ENCODE measurements at regions not wholly inside any gene's neighbourhood (a gene's known extent, or its start where the extent isn't known, plus 50 kb on each side); places are given as distances from the start of the nearest gene placed in this dataset.

- FAIRE-seq (no peak), DNase-seq (ENCODE audit: insufficient read length, low spot score) (no peak)
- TF ChIP-seq POU2F2 (IDR thresholded peaks at IDR 0.05; ENCODE audit: low read depth, low read length) (no peak), POLR2A (IDR thresholded peaks at IDR 0.05; ENCODE audit: low read depth, low read length) (no peak), POLR2AphosphoS5 (IDR thresholded peaks at IDR 0.05; ENCODE audit: low read depth, low read length) (no peak), PAX5 (IDR thresholded peaks at IDR 0.05; ENCODE audit: insufficient read depth, low read length, severe bottlenecking) (no peak), TAF1 (IDR thresholded peaks at IDR 0.05; ENCODE audit: low read depth, low read length) (no peak)
Measured at GRCh38 chr2:220014961-220015360, 387.5 kb downstream of the SLC4A3 start.

GRCh38 chr2:220015576-220015975, 388.1 kb downstream of the SLC4A3 start:
- TF ChIP-seq TAF1 (IDR thresholded peaks at IDR 0.05; ENCODE audit: low read depth, low read length): no peak
- TF ChIP-seq POLR2A (IDR thresholded peaks at IDR 0.05; ENCODE audit: low read depth, low read length): no peak
- TF ChIP-seq PAX5 (IDR thresholded peaks at IDR 0.05; ENCODE audit: insufficient read depth, low read length, severe bottlenecking): no peak
- no peak for TF ChIP-seq POU2F2 (IDR thresholded peaks at IDR 0.05; ENCODE audit: low read depth, low read length)
- no peak for TF ChIP-seq SPI1 (IDR thresholded peaks at IDR 0.05; ENCODE audit: low read depth, low read length)
- TF ChIP-seq POLR2AphosphoS5 (IDR thresholded peaks at IDR 0.05; ENCODE audit: low read depth, low read length): no peak
- peak; percentile 40 for FAIRE-seq
- DNase-seq (ENCODE audit: insufficient read length, low spot score): no peak

GRCh38 chr2:220025207-220025606, 397.8 kb downstream of the SLC4A3 start:
- DNase-seq (ENCODE audit: insufficient read length, low spot score): no peak
- TF ChIP-seq POLR2AphosphoS5 (IDR thresholded peaks at IDR 0.05; ENCODE audit: low read depth, low read length) (no peak), SPI1 (IDR thresholded peaks at IDR 0.05; ENCODE audit: low read depth, low read length) (no peak), POU2F2 (IDR thresholded peaks at IDR 0.05; ENCODE audit: low read depth, low read length) (no peak), PAX5 (IDR thresholded peaks at IDR 0.05; ENCODE audit: insufficient read depth, low read length, severe bottlenecking) (no peak), POLR2A (IDR thresholded peaks at IDR 0.05; ENCODE audit: low read depth, low read length) (no peak), TAF1 (IDR thresholded peaks at IDR 0.05; ENCODE audit: low read depth, low read length) (no peak)
- FAIRE-seq: no peak

- FAIRE-seq (no peak), DNase-seq (ENCODE audit: insufficient read length, low spot score) (no peak)
- no peak for TF ChIP-seq TAF1 (IDR thresholded peaks at IDR 0.05; ENCODE audit: low read depth, low read length)
- TF ChIP-seq POLR2A (IDR thresholded peaks at IDR 0.05; ENCODE audit: low read depth, low read length): no peak
- TF ChIP-seq PAX5 (IDR thresholded peaks at IDR 0.05; ENCODE audit: insufficient read depth, low read length, severe bottlenecking): no peak
- TF ChIP-seq SPI1 (IDR thresholded peaks at IDR 0.05; ENCODE audit: low read depth, low read length): no peak
- no peak for TF ChIP-seq POLR2AphosphoS5 (IDR thresholded peaks at IDR 0.05; ENCODE audit: low read depth, low read length)
- TF ChIP-seq POU2F2 (IDR thresholded peaks at IDR 0.05; ENCODE audit: low read depth, low read length): no peak
Measured at GRCh38 chr2:220029013-220029412, 401.6 kb downstream of the SLC4A3 start.

GRCh38 chr2:220033546-220033945, 406.1 kb downstream of the SLC4A3 start:
- no peak for TF ChIP-seq POLR2AphosphoS5 (IDR thresholded peaks at IDR 0.05; ENCODE audit: low read depth, low read length)
- TF ChIP-seq PAX5 (IDR thresholded peaks at IDR 0.05; ENCODE audit: insufficient read depth, low read length, severe bottlenecking): no peak
- TF ChIP-seq POLR2A (IDR thresholded peaks at IDR 0.05; ENCODE audit: low read depth, low read length): no peak
- no peak for TF ChIP-seq SPI1 (IDR thresholded peaks at IDR 0.05; ENCODE audit: low read depth, low read length)
- TF ChIP-seq POU2F2 (IDR thresholded peaks at IDR 0.05; ENCODE audit: low read depth, low read length): no peak
- no peak for TF ChIP-seq TAF1 (IDR thresholded peaks at IDR 0.05; ENCODE audit: low read depth, low read length)
- FAIRE-seq: no peak

GRCh38 chr2:220034426-220035130, 407.1 kb downstream of the SLC4A3 start:
- TF ChIP-seq TAF1 (IDR thresholded peaks at IDR 0.05; ENCODE audit: low read depth, low read length) (no peak), POLR2A (IDR thresholded peaks at IDR 0.05; ENCODE audit: low read depth, low read length) (no peak), POU2F2 (IDR thresholded peaks at IDR 0.05; ENCODE audit: low read depth, low read length) (no peak), PAX5 (IDR thresholded peaks at IDR 0.05; ENCODE audit: insufficient read depth, low read length, severe bottlenecking) (no peak), POLR2AphosphoS5 (IDR thresholded peaks at IDR 0.05; ENCODE audit: low read depth, low read length) (no peak), SPI1 (IDR thresholded peaks at IDR 0.05; ENCODE audit: low read depth, low read length) (no peak)
- no peak for FAIRE-seq
- no peak for DNase-seq (ENCODE audit: insufficient read length, low spot score)

More at GRCh38 chr2:220033546-220033945, 406.1 kb downstream of the SLC4A3 start:
- DNase-seq (ENCODE audit: insufficient read length, low spot score): no peak

GRCh38 chr2:220036431-220036830, 409.0 kb downstream of the SLC4A3 start:
- no peak for DNase-seq (ENCODE audit: insufficient read length, low spot score)
- TF ChIP-seq SPI1 (IDR thresholded peaks at IDR 0.05; ENCODE audit: low read depth, low read length): no peak
- TF ChIP-seq PAX5 (IDR thresholded peaks at IDR 0.05; ENCODE audit: insufficient read depth, low read length, severe bottlenecking): no peak
- TF ChIP-seq POLR2AphosphoS5 (IDR thresholded peaks at IDR 0.05; ENCODE audit: low read depth, low read length): no peak
- no peak for TF ChIP-seq TAF1 (IDR thresholded peaks at IDR 0.05; ENCODE audit: low read depth, low read length)
- TF ChIP-seq POU2F2 (IDR thresholded peaks at IDR 0.05; ENCODE audit: low read depth, low read length): no peak
- no peak for TF ChIP-seq POLR2A (IDR thresholded peaks at IDR 0.05; ENCODE audit: low read depth, low read length)
- no peak for FAIRE-seq

GRCh38 chr2:220040346-220040745, 412.9 kb downstream of the SLC4A3 start:
- TF ChIP-seq POU2F2 (IDR thresholded peaks at IDR 0.05; ENCODE audit: low read depth, low read length) (no peak), TAF1 (IDR thresholded peaks at IDR 0.05; ENCODE audit: low read depth, low read length) (no peak), PAX5 (IDR thresholded peaks at IDR 0.05; ENCODE audit: insufficient read depth, low read length, severe bottlenecking) (no peak), SPI1 (IDR thresholded peaks at IDR 0.05; ENCODE audit: low read depth, low read length) (no peak), POLR2AphosphoS5 (IDR thresholded peaks at IDR 0.05; ENCODE audit: low read depth, low read length) (no peak), POLR2A (IDR thresholded peaks at IDR 0.05; ENCODE audit: low read depth, low read length) (no peak)
- FAIRE-seq: no peak

GRCh38 chr2:220041447-220041846, 414.0 kb downstream of the SLC4A3 start:
- FAIRE-seq (no peak), DNase-seq (ENCODE audit: insufficient read length, low spot score) (no peak)
- TF ChIP-seq SPI1 (IDR thresholded peaks at IDR 0.05; ENCODE audit: low read depth, low read length): no peak
- no peak for TF ChIP-seq POLR2A (IDR thresholded peaks at IDR 0.05; ENCODE audit: low read depth, low read length)
- no peak for TF ChIP-seq POU2F2 (IDR thresholded peaks at IDR 0.05; ENCODE audit: low read depth, low read length)
- TF ChIP-seq TAF1 (IDR thresholded peaks at IDR 0.05; ENCODE audit: low read depth, low read length): no peak
- no peak for TF ChIP-seq POLR2AphosphoS5 (IDR thresholded peaks at IDR 0.05; ENCODE audit: low read depth, low read length)
- no peak for TF ChIP-seq PAX5 (IDR thresholded peaks at IDR 0.05; ENCODE audit: insufficient read depth, low read length, severe bottlenecking)

More at GRCh38 chr2:220040346-220040745, 412.9 kb downstream of the SLC4A3 start:
- no peak for DNase-seq (ENCODE audit: insufficient read length, low spot score)
